IMR-90 (cell line): ENCODE measurements at regions not wholly inside any gene's neighbourhood (a gene's known extent, or its start where the extent isn't known, plus 50 kb on each side); places are given as distances from the start of the nearest gene placed in this dataset.

ENCODE experiments used
- BHLHE40 ChIP-seq: fragments of 150-350 bp; IDR thresholded peaks from 2 replicates; pipeline ENCODE4 v1.6.1; 2016; ENCODE audit warnings: mild to moderate bottlenecking, low read depth, low read length
- CEBPB ChIP-seq: IDR thresholded peaks from 2 replicates; pipeline ENCODE4 v1.6.1; 2012; ENCODE audit warnings: low read depth, low read length, improper control_type of control experiment
- CHD1 ChIP-seq: IDR thresholded peaks from 2 replicates; pipeline ENCODE4 v1.6.1; 2012; ENCODE audit warnings: low read depth, low read length, improper control_type of control experiment
- FOS ChIP-seq: fragments of 150-350 bp; IDR thresholded peaks from 2 replicates; pipeline ENCODE4 v1.6.1; 2016; ENCODE audit warnings: low read depth, low read length
- MAFK ChIP-seq: IDR thresholded peaks from 2 replicates; pipeline ENCODE4 v1.6.1; 2012; ENCODE audit warnings: low read depth, low read length, improper control_type of control experiment
- MXI1 ChIP-seq: IDR thresholded peaks from 2 replicates; pipeline ENCODE4 v1.6.1; 2012; ENCODE audit warnings: low read depth, mild to moderate bottlenecking, low read length, moderate library complexity, borderline replicate concordance
- NFE2L2 ChIP-seq: fragments of 150-350 bp; IDR thresholded peaks from 2 replicates; pipeline ENCODE4 v1.6.1; 2016; ENCODE audit warnings: low read depth, mild to moderate bottlenecking, low read length
- POLR2A ChIP-seq: IDR thresholded peaks from 2 replicates; pipeline ENCODE4 v1.6.1; 2012; ENCODE audit warnings: mild to moderate bottlenecking, low read depth, low read length
- RAD21 ChIP-seq: IDR thresholded peaks from 2 replicates; pipeline ENCODE4 v1.6.1; 2012; ENCODE audit warnings: low read length, improper control_type of control experiment
- RFX5 ChIP-seq: IDR thresholded peaks from 2 replicates; pipeline ENCODE4 v1.8.0; 2012; ENCODE audit warnings: low read depth, mild to moderate bottlenecking, low read length, moderate library complexity
- SMC3 ChIP-seq: fragments of 150-350 bp; IDR thresholded peaks from 2 replicates; pipeline ENCODE4 v1.6.1; 2016; ENCODE audit warnings: low read depth, mild to moderate bottlenecking, antibody characterized with exemption, low read length, moderate library complexity
- TF ChIP-seq, protein P1 (sequence below): conservative IDR thresholded peaks from 2 replicates; pipeline ENCODE4 v1.5.1; 2012; ENCODE audit warnings: mild to moderate bottlenecking, low read depth, low read length, improper control_type of control experiment
- TF ChIP-seq, protein P2 (sequence below): fragments of 150-350 bp; IDR thresholded peaks from 2 replicates; pipeline ENCODE4 v1.6.1; 2017; ENCODE audit warnings: mild to moderate bottlenecking, antibody characterized with exemption, low read length, low read depth
- TF ChIP-seq, protein P3 (sequence below): fragments of 150-350 bp; IDR thresholded peaks from 2 replicates; pipeline ENCODE4 v1.6.1; 2016; ENCODE audit warnings: low read depth, mild to moderate bottlenecking, low read length, moderate library complexity, borderline replicate concordance

DNA sequence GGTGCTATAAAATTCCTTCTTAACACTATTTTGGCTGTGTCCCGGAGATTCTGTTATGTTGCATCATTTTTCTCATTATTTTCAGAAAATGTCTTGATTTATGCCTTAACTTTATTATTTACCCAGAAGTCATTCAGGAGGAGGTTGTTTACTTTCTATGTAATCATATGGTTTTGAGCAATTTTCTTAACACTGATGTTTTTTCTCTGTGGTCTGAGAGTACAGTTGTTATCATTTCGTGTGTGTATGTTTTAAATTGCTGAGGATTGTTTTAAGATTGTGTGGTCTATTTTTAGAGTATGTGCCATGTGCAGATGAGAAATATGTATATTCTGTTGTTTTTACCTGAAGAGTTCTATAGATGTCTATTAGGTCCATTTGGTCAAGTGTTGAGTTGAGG, 498.1 kb upstream of the ZNF608 start:
- TF ChIP-seq, protein P1, sequence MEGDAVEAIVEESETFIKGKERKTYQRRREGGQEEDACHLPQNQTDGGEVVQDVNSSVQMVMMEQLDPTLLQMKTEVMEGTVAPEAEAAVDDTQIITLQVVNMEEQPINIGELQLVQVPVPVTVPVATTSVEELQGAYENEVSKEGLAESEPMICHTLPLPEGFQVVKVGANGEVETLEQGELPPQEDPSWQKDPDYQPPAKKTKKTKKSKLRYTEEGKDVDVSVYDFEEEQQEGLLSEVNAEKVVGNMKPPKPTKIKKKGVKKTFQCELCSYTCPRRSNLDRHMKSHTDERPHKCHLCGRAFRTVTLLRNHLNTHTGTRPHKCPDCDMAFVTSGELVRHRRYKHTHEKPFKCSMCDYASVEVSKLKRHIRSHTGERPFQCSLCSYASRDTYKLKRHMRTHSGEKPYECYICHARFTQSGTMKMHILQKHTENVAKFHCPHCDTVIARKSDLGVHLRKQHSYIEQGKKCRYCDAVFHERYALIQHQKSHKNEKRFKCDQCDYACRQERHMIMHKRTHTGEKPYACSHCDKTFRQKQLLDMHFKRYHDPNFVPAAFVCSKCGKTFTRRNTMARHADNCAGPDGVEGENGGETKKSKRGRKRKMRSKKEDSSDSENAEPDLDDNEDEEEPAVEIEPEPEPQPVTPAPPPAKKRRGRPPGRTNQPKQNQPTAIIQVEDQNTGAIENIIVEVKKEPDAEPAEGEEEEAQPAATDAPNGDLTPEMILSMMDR, result no peak
- TF ChIP-seq RFX5, result no peak
- TF ChIP-seq POLR2A, result no peak
- TF ChIP-seq RAD21, result no peak
- TF ChIP-seq BHLHE40, result no peak
- TF ChIP-seq FOS, result no peak
- TF ChIP-seq SMC3, result no peak
- no peak for TF ChIP-seq CEBPB
- TF ChIP-seq, protein P2, sequence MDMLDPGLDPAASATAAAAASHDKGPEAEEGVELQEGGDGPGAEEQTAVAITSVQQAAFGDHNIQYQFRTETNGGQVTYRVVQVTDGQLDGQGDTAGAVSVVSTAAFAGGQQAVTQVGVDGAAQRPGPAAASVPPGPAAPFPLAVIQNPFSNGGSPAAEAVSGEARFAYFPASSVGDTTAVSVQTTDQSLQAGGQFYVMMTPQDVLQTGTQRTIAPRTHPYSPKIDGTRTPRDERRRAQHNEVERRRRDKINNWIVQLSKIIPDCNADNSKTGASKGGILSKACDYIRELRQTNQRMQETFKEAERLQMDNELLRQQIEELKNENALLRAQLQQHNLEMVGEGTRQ, result no peak
- TF ChIP-seq MXI1, result no peak
- no peak for TF ChIP-seq MAFK
- no peak for TF ChIP-seq CHD1
- TF ChIP-seq NFE2L2, result no peak
- TF ChIP-seq, protein P3, sequence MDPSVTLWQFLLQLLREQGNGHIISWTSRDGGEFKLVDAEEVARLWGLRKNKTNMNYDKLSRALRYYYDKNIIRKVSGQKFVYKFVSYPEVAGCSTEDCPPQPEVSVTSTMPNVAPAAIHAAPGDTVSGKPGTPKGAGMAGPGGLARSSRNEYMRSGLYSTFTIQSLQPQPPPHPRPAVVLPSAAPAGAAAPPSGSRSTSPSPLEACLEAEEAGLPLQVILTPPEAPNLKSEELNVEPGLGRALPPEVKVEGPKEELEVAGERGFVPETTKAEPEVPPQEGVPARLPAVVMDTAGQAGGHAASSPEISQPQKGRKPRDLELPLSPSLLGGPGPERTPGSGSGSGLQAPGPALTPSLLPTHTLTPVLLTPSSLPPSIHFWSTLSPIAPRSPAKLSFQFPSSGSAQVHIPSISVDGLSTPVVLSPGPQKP, result no peak
